Astrocyte of the cerebellum (primary cell): ENCODE measurements at regions not wholly inside any gene's neighbourhood (a gene's known extent, or its start where the extent isn't known, plus 50 kb on each side); places are given as distances from the start of the nearest gene placed in this dataset.

Source experiments
- DNase-seq: peaks from one replicate; pipeline ENCODE4 v3.0.0-alpha.2; 2011; ENCODE audit warnings: low read depth
- H3K4me3 ChIP-seq: 2 replicates; pipeline ENCODE4 v1.5.1; 2011; ENCODE audit warnings: mild to moderate bottlenecking, low read depth, low read length, moderate library complexity
- in situ Hi-C: cut with HindIII; loops from 2 replicates; pipeline ENCODE4 v1.10.0; 2017; ENCODE audit warnings: low sequenced_read_pairs
- TF ChIP-seq, protein P1 (sequence below): IDR thresholded peaks from 2 replicates; pipeline ENCODE4 v1.5.1; 2012; ENCODE audit warnings: low read length, low read depth, moderate library complexity, mild to moderate bottlenecking; ENCODE audit errors: missing control alignments

DNA sequence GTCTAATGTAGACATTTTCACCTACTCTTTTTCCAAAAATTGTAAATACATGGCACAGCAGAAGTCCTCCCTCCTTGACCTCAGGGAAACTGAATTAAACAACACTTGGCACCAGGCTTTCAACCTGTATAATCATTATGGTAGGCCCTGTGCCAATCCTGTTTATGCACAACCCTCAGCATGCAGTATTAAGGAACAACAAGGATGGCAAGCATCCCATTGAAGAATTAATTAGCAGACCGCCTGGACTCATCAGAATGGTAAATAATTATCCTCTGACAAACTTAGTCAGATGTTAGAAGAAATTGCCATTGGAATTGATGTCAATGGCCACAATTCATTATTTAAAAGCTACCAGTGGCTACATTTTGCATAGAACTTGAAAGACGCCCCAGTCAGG is 66.3 kb upstream of the GALNT5 start:
- TF ChIP-seq, protein P1, sequence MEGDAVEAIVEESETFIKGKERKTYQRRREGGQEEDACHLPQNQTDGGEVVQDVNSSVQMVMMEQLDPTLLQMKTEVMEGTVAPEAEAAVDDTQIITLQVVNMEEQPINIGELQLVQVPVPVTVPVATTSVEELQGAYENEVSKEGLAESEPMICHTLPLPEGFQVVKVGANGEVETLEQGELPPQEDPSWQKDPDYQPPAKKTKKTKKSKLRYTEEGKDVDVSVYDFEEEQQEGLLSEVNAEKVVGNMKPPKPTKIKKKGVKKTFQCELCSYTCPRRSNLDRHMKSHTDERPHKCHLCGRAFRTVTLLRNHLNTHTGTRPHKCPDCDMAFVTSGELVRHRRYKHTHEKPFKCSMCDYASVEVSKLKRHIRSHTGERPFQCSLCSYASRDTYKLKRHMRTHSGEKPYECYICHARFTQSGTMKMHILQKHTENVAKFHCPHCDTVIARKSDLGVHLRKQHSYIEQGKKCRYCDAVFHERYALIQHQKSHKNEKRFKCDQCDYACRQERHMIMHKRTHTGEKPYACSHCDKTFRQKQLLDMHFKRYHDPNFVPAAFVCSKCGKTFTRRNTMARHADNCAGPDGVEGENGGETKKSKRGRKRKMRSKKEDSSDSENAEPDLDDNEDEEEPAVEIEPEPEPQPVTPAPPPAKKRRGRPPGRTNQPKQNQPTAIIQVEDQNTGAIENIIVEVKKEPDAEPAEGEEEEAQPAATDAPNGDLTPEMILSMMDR, result no peak
- no peak for DNase-seq

DNA sequence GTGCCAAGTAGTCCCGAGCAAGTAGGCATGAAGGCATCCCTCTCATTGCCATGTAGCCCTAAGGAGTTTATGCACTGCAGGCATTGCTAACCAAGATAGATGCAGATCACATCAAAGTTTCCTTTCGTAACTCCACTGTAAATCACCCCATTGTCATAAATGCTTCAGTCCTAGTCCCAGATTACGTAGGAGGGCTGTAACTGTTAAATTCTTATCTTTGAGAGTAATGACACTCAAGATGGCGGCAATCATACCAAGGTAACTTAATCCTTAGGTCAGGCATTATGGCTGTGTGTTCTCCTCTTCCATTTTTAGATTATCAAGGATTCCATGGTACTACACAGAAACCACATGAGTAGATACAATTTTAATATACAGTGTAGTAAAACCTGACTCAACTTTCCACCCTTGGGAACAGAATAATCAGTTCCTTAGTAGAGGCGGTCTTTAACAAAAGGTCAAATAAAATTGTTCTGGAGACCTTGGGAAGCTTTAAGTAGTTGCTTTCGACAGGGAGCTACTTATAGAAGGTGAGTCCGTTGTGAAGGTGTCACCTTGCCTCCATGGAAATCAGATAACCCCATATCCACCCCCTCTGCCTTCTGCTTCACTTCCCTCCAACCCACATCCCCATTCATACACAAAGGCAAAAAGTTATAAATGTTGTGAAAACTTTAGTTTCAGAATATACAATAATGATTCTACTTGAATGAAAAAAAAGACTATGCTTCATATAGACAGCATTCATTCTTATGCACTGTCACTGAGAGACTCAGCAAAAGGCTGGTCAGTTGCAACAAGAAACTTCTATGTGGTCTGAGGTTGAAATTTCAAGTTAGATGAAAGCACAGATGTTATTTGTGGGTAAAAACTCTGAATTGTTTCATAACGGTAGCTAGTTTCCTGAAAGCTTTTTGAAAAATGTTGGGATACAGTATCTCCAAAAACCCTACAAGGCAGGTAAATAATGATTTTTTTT is 64.8 kb upstream of the GALNT5 start:
- in situ Hi-C loops, result loop anchor here (5.0 to 25.0 kb wide), 2 partner anchors 880 to 1815 kb away; no protein-coding TSS in a partner anchor
- no peak overlapping the region for H3K4me3 ChIP-seq
- DNase-seq, result no peak
- TF ChIP-seq, protein P1, result no peak

More for the DNA sequence above, 66.3 kb upstream of the GALNT5 start:
- no peak overlapping the region for H3K4me3 ChIP-seq
- in situ Hi-C loops, result loop anchor here (5.0 to 25.0 kb wide), 2 partner anchors 879 to 1814 kb away; no protein-coding TSS in a partner anchor

DNA sequence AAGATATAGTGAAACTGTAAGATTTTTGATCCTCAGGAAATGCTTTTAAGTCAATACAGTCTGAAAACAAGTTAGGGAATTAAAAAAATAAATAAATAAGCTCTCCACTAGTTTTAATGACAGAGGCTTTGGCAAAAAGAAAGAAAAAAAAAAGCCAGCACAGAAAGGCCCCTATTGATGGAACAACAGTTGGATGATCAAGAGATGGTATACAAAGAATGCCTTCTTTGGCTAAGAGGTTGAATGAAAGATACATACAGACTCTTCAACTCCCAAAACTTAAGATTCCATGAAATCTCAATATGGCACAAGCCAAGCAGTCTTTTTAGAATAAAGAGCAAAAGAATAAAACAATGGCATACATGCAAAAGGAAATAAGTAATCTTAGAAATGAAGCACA is 64.0 kb upstream of the GALNT5 start:
- in situ Hi-C loops, result loop anchor here (5.0 to 25.0 kb wide), 2 partner anchors 881 to 1816 kb away; no protein-coding TSS in a partner anchor
- H3K4me3 ChIP-seq, result no peak overlapping the region
- TF ChIP-seq, protein P1, result no peak
- DNase-seq, result no peak

DNA sequence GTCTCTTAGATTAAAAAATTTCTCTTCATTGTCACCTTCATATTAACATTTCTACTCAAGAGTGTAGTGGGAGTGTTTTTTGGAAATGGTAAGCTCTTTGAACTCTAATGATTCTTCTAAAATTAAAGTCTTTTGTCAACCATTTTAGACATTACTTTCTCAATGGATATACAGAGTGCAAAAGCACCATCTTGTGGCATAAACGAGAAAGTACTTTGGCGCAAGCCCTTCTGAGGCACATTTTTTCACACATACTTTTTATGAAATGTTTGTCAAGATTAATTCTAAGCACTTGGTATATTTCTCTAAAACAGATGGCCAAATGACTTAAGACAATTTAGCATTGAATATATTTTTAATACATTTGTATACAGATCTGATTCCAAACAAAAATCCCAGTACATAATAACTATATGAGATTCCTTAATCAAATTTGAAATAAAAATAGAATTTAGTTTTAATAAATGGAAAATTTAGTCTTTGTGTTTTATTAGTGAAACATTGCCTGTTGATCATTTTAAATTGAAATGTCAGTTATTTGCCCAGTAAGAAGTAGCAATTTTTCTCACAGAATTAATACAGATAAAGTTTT is 63.3 kb upstream of the GALNT5 start:
- in situ Hi-C loops, result loop anchor here (5.0 to 25.0 kb wide), 2 partner anchors 882 to 1817 kb away; no protein-coding TSS in a partner anchor
- peak; percentile 64 for DNase-seq
- TF ChIP-seq, protein P1, result peak; percentile 69
- no peak overlapping the region for H3K4me3 ChIP-seq

DNA sequence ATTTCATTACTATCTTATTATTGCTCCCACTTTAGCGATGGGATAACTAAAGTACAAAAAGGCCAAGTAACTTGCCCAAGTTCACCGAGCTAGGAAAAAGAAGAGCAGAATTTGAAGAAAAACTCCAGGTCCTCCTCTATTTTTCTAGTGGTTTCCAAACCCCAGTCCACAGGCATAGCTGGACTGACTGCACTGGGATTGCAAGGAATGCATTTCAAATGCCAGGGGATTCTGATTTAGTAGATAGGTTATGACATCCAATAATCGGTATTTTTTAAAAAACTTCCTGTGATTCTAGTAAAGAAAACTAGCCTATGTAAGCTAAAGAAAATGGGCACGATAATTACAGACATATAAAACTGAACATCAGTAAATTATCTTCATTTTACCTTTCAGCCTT is 62.7 kb upstream of the GALNT5 start:
- in situ Hi-C loops, result loop anchor here (5.0 to 25.0 kb wide), 2 partner anchors 883 to 1818 kb away; no protein-coding TSS in a partner anchor
- TF ChIP-seq, protein P1, result no peak
- H3K4me3 ChIP-seq, result no peak overlapping the region
- no peak for DNase-seq

DNA sequence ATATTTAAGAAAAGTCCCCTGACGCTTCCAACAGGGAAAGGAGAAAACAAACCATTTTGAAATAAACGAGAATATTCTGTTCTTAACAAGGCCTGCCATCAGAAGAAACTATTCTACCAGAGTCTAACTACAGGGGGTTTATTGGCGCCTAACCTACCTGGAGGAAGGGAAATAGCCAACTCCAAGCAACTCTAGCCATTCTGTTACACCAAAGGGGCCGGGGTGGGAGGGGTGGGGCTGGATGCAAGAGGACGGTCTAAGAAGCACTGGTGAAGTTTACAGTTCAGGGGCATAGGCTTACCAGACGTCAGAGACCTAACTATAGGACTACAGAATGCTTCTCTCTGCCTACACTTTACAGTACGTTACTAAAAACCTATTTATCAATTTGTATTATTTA is 60.5 kb upstream of the GALNT5 start:
- H3K4me3 ChIP-seq, result no peak overlapping the region
- in situ Hi-C loops, result loop anchor here (25.0 kb wide), 1 partner anchor 885 kb away; no protein-coding TSS in a partner anchor
- DNase-seq, result no peak
- TF ChIP-seq, protein P1, result no peak
